WTC11 (cell line): ENCODE measurements at regions not wholly inside any gene's neighbourhood (a gene's known extent, or its start where the extent isn't known, plus 50 kb on each side); places are given as distances from the start of the nearest gene placed in this dataset.

Experiments
- ATAC-seq: fragments of 200-7000 bp; cut with Tn5 transposase; 2 replicates; pipeline ENCODE4 v1.10.0; 2021; ENCODE audit warnings: mild to moderate bottlenecking, moderate library complexity
- CTCF ChIA-PET: fragments of 300-600 bp; sonication (Branson Sonifier 250); formaldehyde crosslinking; loops from one replicate; lab custom pipeline; 2021; ENCODE audit warnings: antibody characterized with exemption; lab: Charles Lee
- POLR2A ChIA-PET: fragments of 350-600 bp; sonication (Branson Sonifier 250); formaldehyde crosslinking; loops from one replicate; lab custom pipeline; 2021; ENCODE audit warnings: antibody characterized with exemption; lab: Charles Lee
- DNase-seq: peaks from one replicate; pipeline ENCODE4 v3.0.0; 2021; ENCODE audit warnings: low spot score
- H3K27ac Mint-ChIP-seq: 2 replicates; pipeline ENCODE4 v1.8.0; 2021; ENCODE audit warnings: mixed read lengths
- H3K27me3 Mint-ChIP-seq: 2 replicates; pipeline ENCODE4 v1.8.0; 2021; ENCODE audit warnings: low read depth, mild to moderate bottlenecking, moderate library complexity, mixed read lengths
- H3K36me3 Mint-ChIP-seq: 2 replicates; pipeline ENCODE4 v1.8.0; 2021; ENCODE audit warnings: mixed read lengths
- H3K4me1 Mint-ChIP-seq: 2 replicates; pipeline ENCODE4 v1.8.0; 2022; ENCODE audit warnings: mixed read lengths
- H3K4me3 Mint-ChIP-seq: 2 replicates; pipeline ENCODE4 v1.8.0; 2021; ENCODE audit warnings: mild to moderate bottlenecking, moderate library complexity, mixed read lengths
- H3K9me3 Mint-ChIP-seq: 2 replicates; pipeline ENCODE4 v1.8.0; 2021; ENCODE audit warnings: mixed read lengths
- CREM ChIP-seq: sonication (generic); formaldehyde crosslinking; IDR thresholded peaks from 2 replicates; pipeline ENCODE4 v1.8.1; 2022; ENCODE audit warnings: mild to moderate bottlenecking, missing genetic modification reagents, moderate library complexity
- ERG ChIP-seq: fragments of 250-450 bp; sonication (Bioruptor Pico); IDR thresholded peaks from 2 replicates; pipeline ENCODE4 v1.8.0; 2021; ENCODE audit warnings: mild to moderate bottlenecking
- FOXP1 ChIP-seq: sonication (generic); formaldehyde crosslinking; IDR thresholded peaks from 2 replicates; pipeline ENCODE4 v1.8.0; 2022; ENCODE audit warnings: missing genetic modification reagents, mild to moderate bottlenecking, moderate library complexity, borderline replicate concordance
- GRHL2 ChIP-seq: fragments of 250-450 bp; sonication (Bioruptor Pico); IDR thresholded peaks from 2 replicates; pipeline ENCODE4 v1.8.0; 2022; ENCODE audit warnings: mild to moderate bottlenecking, moderate library complexity; ENCODE audit not compliant: insufficient replicate concordance, severe bottlenecking
- JUN ChIP-seq: sonication (generic); formaldehyde crosslinking; IDR thresholded peaks from 2 replicates; pipeline ENCODE4 v1.8.0; 2023; ENCODE audit warnings: mild to moderate bottlenecking, missing genetic modification reagents
- MAX ChIP-seq: sonication (generic); formaldehyde crosslinking; IDR thresholded peaks from 2 replicates; pipeline ENCODE4 v1.8.0; 2022; ENCODE audit warnings: mild to moderate bottlenecking, missing genetic modification reagents
- MYBL2 ChIP-seq: sonication (generic); formaldehyde crosslinking; IDR thresholded peaks from 2 replicates; pipeline ENCODE4 v1.8.1; 2023; ENCODE audit warnings: mild to moderate bottlenecking, moderate library complexity, missing genetic modification reagents
- NFYB ChIP-seq: sonication (generic); formaldehyde crosslinking; conservative IDR thresholded peaks from 2 replicates; pipeline ENCODE4 v1.8.0; 2022; ENCODE audit warnings: low read depth, missing genetic modification reagents
- NR2C2 ChIP-seq: sonication (generic); formaldehyde crosslinking; IDR thresholded peaks from 2 replicates; pipeline ENCODE4 v1.8.0; 2022; ENCODE audit warnings: mild to moderate bottlenecking, missing genetic modification reagents
- OVOL2 ChIP-seq: fragments of 250-450 bp; sonication (Bioruptor Pico); IDR thresholded peaks from 2 replicates; pipeline ENCODE4 v1.9.0; 2021; ENCODE audit warnings: mild to moderate bottlenecking, borderline replicate concordance
- SP1 ChIP-seq: sonication (generic); formaldehyde crosslinking; conservative IDR thresholded peaks from 2 replicates; pipeline ENCODE4 v1.8.1; 2022; ENCODE audit warnings: missing genetic modification reagents
- ZNF512 ChIP-seq: sonication (generic); formaldehyde crosslinking; IDR thresholded peaks from 2 replicates; pipeline ENCODE4 v1.8.1; 2022; ENCODE audit warnings: missing genetic modification reagents, borderline replicate concordance
- ZNF532 ChIP-seq: fragments of 250-450 bp; sonication (Bioruptor Pico); IDR thresholded peaks from 2 replicates; pipeline ENCODE4 v1.9.0; 2021; ENCODE audit warnings: mild to moderate bottlenecking, borderline replicate concordance
- ZNF671 ChIP-seq: fragments of 250-450 bp; sonication (Bioruptor Pico); IDR thresholded peaks from 2 replicates; pipeline ENCODE4 v1.8.0; 2021; ENCODE audit warnings: mild to moderate bottlenecking
- ZSCAN18 ChIP-seq: fragments of 250-450 bp; sonication (Bioruptor Pico); IDR thresholded peaks from 2 replicates; pipeline ENCODE4 v2.1.2; 2022; ENCODE audit warnings: mild to moderate bottlenecking, moderate library complexity
- TF ChIP-seq, protein P1 (sequence below): fragments of 250-450 bp; sonication (Bioruptor Pico); IDR thresholded peaks from 2 replicates; pipeline ENCODE4 v1.9.0; 2021; ENCODE audit warnings: moderate library complexity, mild to moderate bottlenecking, inconsistent platforms, borderline replicate concordance
- TF ChIP-seq, protein P2 (sequence below): sonication (generic); formaldehyde crosslinking; IDR thresholded peaks from 2 replicates; pipeline ENCODE4 v1.8.1; 2023; ENCODE audit warnings: mild to moderate bottlenecking, moderate library complexity, missing genetic modification reagents

DNA sequence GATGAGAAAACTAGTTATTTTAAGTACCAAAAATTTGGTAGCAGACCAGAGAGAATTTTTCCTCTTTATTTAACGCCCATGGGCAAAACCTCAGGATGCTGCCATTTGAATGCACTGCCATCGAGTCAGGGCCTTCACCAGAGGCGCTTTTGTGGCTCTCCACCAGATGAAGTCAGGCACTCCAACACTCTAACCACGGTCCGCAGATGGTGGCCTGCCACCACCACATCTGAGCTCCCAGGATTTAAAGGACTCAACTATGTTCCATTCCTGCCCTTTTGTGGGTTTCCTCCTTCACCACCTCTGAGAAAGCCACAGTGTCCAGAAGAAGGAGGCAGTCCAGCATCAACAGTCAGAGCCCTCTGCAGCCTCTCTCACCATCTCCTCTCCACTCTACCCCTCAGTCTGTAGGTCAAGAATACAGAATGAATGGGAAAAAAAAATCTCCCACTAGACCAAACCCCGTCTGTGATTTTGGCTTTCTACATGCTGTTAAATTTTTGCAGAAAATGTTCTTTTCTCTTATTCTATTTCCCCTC lies 647.4 kb downstream of the USP25 start:
- ChIA-PET POLR2A (no interaction called here), CTCF (no interaction called here)
- Mint-ChIP-seq H3K9me3 (no peaks in the 10 kb centered on the region), H3K27ac (no peak overlapping the region), H3K36me3 (no peaks in the 10 kb centered on the region), H3K4me3 (no peak overlapping the region), H3K4me1 (no peaks in the 10 kb centered on the region), H3K27me3 (no peaks in the 10 kb centered on the region)
- ATAC-seq, result no peak
- DNase-seq, result no peak
- TF ChIP-seq CREM (CRISPR knock-in tag) (no peak), NFYB (CRISPR knock-in tag) (no peak), SP1 (CRISPR knock-in tag) (no peak), ZNF671 (CRISPR knock-in tag) (no peak), NR2C2 (no peak), OVOL2 (CRISPR knock-in tag) (no peak), ZNF532 (CRISPR knock-in tag) (no peak), MAX (CRISPR knock-in tag) (no peak)
- TF ChIP-seq, all 79 proteins: peak for 0

DNA sequence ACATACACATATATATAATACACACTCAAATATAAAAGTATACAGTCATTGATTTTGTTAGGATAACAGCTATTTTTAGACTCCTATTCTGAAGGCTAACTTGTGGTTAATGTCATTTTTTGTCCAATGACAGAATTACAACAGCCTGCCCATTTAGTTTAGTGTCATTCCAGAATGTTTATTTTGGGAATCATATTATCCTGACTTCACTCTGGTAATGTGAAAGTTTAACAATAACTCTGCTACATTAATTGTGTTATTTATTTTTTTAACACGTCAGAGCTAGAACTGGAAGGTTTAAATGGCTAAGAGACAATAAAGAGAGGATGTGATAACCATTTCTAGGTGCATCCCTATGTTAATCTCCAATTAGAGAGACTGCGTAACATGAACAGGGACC lies 648.1 kb downstream of the USP25 start:
- H3K36me3 Mint-ChIP-seq, result no peaks in the 10 kb centered on the region
- DNase-seq (no peak), ATAC-seq (no peak)
- no peaks in the 10 kb centered on the region for H3K4me1 Mint-ChIP-seq
- no peak for TF ChIP-seq ERG (CRISPR knock-in tag)
- TF ChIP-seq GRHL2 (CRISPR knock-in tag), result no peak
- TF ChIP-seq FOXP1 (CRISPR knock-in tag), result no peak
- TF ChIP-seq ZSCAN18 (CRISPR knock-in tag), result no peak
- TF ChIP-seq ZNF532 (CRISPR knock-in tag), result no peak
- TF ChIP-seq, protein P1, sequence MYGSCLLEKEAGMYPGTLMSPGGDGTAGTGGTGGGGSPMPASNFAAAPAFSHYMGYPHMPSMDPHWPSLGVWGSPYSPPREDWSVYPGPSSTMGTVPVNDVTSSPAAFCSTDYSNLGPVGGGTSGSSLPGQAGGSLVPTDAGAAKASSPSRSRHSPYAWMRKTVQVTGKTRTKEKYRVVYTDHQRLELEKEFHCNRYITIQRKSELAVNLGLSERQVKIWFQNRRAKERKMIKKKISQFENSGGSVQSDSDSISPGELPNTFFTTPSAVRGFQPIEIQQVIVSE (CRISPR knock-in tag), result no peak
- TF ChIP-seq, protein P2, sequence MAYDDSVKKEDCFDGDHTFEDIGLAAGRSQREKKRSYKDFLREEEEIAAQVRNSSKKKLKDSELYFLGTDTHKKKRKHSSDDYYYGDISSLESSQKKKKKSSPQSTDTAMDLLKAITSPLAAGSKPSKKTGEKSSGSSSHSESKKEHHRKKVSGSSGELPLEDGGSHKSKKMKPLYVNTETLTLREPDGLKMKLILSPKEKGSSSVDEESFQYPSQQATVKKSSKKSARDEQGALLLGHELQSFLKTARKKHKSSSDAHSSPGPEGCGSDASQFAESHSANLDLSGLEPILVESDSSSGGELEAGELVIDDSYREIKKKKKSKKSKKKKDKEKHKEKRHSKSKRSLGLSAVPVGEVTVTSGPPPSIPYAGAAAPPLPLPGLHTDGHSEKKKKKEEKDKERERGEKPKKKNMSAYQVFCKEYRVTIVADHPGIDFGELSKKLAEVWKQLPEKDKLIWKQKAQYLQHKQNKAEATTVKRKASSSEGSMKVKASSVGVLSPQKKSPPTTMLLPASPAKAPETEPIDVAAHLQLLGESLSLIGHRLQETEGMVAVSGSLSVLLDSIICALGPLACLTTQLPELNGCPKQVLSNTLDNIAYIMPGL (CRISPR knock-in tag), result no peak
- TF ChIP-seq MYBL2 (CRISPR knock-in tag), result no peak
- TF ChIP-seq ZNF512 (CRISPR knock-in tag), result no peak
- TF ChIP-seq JUN, result no peak
- H3K4me3 Mint-ChIP-seq, result no peak overlapping the region
- H3K9me3 Mint-ChIP-seq, result no peaks in the 10 kb centered on the region
- POLR2A ChIA-PET, result no interaction called here
- no peaks in the 10 kb centered on the region for H3K27me3 Mint-ChIP-seq
- H3K27ac Mint-ChIP-seq, result no peak overlapping the region
- CTCF ChIA-PET, result no interaction called here
